HG02610 (cell line): ENCODE measurements at regions not wholly inside any gene's neighbourhood (a gene's known extent, or its start where the extent isn't known, plus 50 kb on each side); places are given as distances from the start of the nearest gene placed in this dataset.

Experiments used
- ATAC-seq: cut with Tn5 transposase; IDR thresholded peaks from one replicate; pipeline ENCODE4 v1.9.1; 2021; ENCODE audit warnings: mild to moderate bottlenecking, moderate library complexity; ENCODE audit not compliant: unreplicated experiment

DNA sequence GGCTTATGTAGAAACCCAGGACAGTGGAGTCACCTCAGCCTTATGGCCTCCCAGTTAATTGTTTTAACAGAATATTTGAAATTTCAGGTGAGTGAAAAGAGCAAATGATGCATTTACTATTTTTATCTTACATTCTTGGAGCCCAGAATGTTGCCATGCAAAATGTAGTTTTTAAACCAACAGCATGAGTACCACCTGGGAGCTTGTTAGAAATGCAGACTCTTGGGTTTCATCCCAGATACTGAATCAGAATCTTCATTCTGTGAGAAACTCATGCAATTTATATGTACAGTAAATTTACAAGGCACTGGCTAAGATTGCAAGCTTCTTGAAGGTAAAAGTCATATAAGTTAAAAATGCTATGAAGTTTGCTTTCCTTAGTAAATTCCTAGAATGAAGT, 654.5 kb upstream of the CDH2 start:
- no peak for ATAC-seq

DNA sequence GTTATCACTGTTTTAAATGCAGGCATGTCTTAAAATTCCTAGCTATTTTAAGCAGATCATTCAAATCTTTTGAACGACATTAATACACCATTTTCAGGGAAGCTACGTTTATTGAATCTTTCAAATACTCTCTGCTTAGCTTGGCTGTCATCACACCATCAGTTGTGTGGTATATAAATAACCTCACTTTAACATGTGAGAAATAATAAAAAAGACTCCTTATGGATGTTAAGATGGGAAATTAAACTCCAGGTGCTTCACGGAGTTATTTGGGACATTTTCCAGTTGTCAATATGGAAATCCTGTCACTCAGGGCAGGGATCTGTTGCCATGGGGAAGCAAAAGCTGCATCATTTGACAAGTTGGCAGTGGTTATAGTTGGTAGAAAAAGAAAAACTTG, 649.2 kb upstream of the CDH2 start:
- no peak for ATAC-seq

DNA sequence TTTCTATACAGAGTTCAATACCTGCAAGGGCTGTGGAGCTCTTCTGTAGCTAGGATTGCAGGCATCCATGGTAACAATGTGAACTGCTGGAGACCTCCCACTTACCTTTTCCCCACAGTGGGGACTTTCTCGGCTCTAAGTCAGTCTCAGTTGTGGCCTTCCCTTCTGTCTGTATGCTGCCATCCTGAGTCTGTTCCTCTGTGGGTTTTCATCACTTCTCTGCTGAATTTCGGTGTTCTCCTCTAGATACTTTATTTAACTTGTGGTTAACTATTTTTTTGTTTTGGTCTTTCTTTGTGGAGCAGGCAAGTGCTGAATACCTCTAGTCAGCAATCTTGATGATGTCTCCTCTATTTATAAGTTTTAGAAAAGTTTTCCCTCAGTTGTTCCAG, 647.2 kb upstream of the CDH2 start:
- ATAC-seq, result no peak

DNA sequence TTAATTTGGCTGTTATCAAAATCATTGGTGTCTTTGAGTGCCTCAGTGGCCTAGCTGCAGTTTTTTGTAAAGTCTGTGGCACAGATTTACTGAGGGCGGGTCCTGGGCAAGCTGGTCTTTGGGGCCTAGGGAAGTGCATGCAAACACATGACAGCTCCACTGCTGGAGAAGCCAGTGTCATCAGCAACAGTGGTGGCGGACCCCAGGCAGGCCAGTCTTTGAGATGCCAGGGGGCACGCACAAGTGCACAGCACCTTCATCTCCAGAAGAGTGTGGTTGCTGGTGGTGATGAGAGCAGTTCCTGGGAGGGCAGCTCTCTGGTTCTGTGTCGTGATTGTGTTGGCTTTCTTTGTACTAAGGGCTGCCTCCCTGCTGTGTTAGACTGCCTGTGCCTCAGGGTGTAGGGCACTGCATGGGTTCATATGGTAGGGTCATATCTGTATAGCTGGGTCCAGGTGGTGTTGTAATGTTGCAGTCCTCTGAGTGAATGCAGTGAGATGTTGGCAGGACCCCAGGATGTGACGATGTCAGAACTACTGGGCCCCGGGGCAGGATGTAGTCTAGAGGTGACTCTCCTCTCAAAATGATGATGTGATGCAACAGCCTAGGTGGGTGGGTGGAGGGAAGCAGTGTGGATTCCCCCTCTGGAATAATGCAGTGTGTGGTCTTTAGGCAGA, 646.7 kb upstream of the CDH2 start:
- no peak for ATAC-seq

DNA sequence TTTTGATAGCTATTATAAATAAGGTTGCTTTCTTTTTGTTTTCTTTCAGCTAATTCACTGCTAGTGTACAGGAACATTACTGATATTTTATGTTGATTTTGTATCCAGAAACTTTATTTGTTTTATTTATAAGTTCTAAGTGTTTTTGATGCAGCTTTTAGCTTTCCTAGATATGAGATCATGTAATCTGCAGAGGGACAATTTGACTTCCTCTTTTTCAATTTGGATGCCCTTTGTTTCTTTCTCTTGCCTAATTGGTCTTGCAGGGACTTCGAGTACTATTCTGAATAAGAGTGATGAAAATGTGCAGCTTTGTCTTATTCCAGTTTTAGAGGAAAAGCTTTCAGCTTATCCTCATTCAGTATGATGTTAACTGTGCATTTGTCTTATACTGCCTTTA, 643.4 kb upstream of the CDH2 start:
- ATAC-seq, result no peak

DNA sequence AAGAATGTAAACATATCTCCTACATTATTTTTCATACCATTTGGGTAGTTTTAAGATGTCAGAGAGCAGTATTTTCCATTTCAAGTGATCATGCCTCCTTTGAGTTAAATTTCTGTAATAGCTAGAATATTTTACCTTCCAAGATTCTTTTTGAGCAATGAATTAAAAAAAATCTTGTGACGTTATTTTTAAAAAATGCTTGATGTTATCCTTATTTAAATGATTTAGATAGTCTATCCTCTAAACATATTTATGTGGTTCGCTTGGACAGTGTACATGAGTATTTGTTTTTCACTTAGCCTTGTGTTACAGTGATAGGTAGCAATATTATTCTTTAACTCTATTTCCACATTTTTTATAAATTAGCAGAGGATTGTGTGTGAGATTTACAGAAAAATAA, 639.2 kb upstream of the CDH2 start:
- ATAC-seq, result no peak

DNA sequence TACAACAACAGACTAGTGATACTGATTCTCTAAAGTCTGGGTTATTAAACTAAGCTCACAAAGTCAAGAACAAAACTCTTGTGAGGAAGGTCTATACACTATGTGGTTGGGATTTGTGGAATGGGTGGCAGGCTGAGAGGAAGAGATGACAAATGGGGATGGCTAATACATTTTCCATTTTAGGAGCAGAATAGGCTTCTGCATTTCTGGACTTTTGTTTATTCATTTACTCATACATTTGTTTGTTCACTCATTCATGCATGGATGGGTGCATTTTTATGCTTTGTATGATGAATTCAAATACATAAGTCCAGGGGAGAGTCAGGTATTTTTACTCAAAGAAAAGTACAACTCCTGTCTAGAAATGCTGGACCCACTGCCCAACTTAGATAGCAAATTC, 637.4 kb upstream of the CDH2 start:
- no peak for ATAC-seq

DNA sequence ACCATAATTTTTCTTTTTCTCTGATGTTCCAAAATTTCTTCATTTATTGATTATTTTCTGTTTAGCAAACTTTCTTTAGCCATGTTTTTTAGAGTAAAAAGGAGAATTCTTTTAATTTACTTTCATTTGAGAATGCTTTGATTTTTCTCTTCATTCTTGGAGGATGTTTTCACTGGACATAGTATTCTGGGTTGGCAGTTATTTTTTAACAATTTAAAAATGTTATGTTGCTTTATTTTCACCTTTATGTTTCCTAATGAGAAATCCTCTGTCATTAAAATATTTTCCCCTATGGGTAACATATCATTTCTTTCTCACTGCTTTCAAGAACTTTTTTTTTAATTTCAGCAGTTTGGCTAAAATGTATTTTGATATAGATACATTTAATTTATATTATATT, 631.4 kb upstream of the CDH2 start:
- ATAC-seq, result no peak

DNA sequence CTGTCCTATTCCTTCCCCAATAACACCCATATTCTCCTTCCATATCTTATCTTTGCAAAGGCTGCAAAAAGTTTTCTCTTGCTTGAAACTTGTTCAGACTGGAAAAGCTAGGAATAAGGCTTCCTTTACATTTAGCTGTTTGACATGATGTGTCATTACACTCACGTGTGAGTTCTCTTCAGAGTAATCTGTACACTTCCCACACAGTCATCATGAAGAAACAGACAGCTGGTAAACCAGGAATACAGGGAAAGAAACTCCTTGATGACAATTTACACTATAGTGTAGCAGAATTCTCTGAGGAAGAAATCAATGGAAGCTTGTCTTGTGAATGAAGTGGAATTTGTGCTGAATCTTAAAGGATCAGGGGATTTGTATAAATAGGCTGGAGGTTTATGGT, 628.6 kb upstream of the CDH2 start:
- ATAC-seq, result no peak

DNA sequence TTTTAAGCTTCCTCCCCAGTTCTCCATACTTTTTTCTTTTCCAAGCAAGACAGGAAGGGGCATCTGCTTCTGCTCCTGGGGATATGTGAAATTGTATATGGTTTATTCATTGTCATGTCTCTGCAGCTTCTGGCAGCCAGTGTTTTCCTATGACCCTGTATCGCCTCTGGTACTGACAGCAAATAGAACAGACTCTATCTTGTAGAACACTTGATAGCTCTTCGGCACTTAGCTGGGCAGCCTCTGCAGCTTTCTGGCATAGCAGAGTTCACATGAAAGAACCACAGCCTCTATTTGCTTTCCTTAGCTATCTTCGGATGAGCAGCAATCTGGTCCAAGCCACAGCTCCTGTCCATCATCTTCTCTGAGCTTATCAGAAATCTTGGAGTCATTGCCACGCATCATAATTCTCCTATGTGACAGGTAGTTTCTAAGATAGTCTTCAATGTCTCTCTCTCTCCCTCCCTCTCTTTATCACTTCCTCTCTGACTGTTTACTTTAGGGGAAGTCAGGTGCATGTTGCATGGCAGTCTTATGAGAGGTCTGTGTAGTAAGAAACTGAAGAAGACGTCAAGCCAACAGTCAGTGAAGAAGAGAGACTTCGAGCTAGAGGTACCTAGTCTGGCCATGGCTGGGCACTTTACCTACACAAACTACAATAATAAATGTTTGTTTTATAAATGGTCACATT, 627.7 kb upstream of the CDH2 start:
- ATAC-seq, result no peak

DNA sequence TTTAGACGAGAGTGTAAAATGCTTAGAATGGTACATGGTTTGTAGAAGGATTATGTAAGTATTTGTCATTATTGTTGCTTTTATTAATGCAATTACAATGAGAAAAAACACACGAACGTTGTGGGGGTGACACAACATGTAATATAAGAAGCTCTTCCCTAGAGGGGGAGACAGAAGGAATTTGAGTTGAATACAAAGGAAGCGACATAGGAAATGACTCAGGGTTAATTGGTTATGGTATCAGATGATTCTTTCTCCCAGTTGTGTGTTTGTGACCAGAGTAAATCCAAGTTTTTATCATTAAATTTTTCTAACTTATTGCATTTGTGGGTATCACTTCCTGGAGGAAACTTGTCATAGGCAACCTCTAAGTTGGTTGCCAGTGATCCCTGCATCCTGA, 625.6 kb upstream of the CDH2 start:
- ATAC-seq, result no peak

DNA sequence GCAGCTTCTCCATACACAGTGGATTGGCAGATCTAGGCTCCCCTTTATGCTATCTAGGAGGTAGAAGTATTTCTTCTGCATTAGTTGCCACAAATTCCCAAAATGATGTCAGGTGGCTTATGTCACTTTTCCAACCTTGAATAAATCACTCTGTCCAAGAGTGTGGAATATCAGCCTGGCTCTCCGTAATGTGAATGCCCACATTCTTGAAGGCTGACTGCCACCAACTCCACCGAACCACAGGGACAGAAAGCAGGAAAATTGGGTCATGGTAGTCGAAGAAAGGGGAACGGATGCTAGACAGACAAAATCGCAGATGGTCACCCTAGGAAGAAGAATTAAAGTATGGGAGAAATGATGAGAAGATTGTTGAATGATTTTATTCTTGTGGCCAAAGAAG, 624.9 kb upstream of the CDH2 start:
- no peak for ATAC-seq

DNA sequence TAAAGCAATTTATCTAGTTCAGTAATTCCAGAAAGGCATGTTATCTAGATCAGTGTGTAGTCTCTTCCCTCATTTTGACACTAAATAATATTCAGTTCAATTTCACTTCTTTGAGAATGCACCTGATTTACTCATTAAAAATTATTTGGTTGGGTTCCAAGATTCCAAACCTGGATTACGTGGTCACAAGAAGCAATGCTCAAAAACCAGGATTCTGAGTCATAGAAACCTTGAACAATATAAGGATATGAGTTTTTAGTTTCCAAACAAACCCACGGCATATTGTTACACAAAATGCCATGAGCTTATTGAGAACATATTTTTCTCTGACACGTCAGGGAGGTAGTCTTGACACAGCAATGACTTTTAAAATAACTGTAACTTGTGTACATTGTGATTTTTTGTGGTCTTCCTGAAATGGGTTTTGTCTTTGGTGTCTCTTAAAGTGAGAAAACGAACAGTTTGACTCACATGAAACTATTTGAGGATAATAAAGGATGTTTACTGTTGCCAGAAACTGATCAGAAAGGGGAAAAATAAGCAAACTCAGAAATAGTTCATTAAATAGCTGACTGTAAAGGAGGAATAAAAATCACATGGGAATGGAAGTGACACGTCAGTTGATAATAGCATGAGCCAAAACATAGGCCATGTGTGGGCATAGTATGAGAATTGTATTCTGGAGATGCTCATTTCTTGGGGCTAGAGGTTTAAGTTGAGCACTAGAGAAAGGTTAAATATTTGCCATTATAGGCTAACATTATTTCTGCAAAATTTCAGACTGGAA, 617.7 kb upstream of the CDH2 start:
- ATAC-seq, result no peak

DNA sequence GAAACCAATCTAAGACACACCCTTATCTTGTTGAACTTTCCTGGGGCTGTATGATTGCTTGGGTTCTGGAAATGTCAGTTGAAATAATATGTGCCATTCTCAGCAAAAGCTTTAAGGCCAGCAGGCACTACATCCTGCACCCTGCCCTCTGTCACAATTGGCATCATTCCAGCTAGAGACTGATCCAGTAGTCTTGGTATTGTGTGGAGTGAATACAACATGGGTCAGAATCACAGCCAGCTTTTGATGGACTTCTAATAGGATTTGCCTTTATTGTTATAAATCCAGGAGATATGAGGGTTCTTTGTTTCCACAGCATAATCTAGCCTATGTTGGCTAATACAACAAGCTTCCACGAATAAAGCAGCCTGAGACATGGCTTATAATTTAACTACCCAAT, 617.0 kb upstream of the CDH2 start:
- ATAC-seq, result no peak

DNA sequence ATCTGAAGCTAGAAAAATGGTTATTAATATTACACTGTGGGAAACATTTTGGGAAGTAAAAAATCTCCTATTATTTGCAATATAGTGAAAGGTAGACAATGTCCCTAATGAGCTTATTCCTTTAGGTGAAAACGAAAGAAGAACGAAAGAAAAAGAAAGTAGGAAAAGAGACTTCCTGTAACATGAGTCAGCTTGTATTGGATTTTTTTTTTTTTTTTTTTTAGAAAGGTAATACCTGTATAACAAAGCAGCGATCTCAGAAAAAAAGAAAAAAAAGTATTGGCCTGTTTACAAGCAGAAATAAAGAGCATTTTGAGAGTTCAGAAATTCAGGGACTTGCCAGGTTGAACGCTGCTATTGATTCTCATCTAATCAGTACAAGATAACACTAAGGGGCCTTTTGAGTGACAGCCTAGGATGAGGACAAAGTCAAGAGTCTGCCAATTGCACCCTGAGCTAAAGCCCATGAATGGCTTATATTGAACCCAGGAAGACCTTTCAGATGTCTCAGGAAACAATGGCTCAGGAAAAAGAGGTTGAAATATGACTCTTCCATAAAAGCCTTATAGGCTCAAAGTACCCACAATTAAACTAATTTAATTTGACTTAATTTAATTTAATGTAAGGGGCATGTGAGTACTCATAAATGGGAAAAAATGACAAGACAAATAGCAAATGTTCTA, 615.6 kb upstream of the CDH2 start:
- no peak for ATAC-seq

DNA sequence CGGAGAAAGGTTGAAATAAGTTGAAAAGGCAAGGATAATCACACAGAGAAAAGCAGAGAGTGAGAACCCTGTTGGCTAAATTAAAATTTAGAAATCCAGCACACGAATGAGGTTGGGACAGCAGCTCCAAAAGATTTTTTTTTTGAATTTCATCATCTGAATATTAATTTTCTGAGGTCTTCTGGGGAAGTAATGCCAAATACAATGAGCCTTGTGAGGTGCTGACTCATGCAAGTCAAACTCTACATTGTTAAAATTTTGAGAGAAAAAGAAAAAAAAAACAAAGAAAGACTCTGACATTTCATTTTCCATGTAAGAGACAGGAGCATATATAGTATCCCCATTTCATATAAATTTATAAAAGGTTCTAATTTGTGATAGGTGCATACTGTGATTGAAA, 614.2 kb upstream of the CDH2 start:
- no peak for ATAC-seq

DNA sequence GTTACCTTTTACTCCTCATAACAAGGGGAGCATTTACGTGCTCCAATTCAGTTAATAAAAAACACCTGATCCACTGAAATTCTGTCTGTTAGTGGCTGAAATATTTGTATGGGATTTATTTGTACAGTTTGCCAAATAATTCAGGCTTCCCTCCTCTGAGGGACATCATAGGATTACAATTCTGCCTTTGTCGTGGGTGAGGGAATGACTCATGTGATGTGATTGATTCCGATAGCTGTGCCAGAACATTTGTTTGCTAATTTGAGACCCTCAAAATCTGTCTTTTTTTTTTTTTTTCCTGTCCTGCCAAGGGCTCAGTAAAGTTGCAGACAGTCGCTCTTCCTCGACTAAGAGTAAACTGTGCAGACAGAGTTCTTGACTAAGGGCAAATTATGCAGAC, 612.6 kb upstream of the CDH2 start:
- no peak for ATAC-seq

DNA sequence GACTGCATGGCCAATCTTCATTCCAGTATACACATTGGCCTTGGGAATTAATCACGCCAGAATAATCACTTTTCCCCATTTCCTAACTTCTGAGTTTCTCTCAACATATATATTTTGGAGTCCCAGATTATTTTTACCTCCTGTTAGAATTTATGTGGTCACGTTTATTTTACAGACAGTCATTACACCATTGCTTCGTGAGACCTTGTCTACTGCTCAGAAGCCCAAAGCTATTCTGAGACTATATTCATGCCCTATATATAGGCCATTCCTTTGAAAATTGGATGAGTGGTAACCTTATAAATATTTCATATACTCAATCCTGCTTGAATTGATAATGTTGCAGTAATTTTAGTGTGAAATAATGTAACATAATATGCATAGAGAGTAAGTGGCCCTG, 610.0 kb upstream of the CDH2 start:
- no peak for ATAC-seq

DNA sequence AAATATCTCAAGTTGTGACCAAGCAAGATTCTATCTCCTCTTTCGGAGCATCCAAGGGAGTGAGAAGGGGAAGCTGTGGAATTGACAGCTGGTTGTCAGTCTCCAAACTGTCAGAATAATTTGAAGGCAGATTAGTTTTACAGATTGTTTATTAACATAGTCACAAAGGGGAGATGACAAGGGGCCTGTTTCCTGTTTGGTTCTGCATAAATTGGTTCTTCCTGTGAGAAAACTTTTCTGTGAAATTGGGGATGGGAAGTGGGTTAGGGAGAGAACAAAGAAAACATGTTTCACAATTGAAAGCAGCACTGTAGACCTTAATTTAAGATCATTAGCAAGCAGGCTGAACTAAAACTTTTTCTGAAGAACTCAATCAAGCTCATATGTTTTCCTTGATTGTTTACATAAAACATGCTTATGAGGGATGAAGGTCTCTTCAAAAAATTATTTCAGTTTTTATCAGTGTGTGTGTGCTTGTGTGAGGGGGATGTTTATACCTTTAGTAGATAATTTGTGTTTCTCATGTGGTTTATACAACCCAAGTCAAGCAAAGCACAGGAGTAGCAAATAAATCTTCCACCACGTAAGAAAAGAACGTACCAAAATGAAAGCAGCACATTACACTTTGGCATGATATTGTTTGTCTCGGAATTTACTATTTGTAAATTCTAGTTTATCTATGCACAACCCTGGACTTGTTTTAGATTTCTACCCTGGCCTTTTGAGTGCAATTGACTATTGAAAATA, 604.9 kb upstream of the CDH2 start:
- ATAC-seq, result no peak

DNA sequence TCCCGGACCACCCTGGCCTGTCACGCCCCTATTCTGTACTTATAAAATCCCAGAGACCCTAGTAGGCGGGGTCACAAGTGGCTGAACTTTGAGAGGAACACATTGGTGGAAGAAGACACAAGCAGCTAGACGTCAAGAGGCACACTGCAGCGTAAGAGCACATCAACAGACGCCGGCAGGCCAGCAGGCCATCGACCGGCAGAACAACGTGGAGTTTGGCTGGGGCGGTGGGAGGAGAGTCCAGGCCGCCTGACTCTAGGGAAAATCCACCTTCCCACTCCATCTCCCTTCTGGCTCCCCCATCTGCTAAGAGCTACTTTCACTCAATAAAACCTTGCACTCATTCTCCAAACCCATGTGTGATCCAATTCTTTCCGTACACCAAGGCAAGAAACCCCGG, 601.8 kb upstream of the CDH2 start:
- no peak for ATAC-seq

DNA sequence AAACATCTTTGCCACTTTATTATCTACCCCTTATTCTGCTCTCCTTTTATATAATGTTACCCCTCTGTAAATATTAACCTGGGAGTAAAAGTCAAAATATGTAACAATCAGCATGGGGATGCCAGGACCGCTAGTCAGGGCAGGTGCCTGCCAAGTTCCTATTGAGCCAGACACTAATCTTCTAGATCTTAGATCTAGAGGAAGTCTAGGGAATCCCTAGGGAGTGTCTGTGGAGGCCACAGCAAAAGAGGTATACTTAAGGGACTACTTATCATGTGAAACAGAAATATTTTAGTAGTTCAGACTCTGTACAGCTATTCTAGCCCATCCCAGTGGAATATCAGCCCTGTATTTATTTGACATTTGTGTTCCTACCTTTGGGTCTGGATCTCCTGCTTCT, 600.8 kb upstream of the CDH2 start:
- ATAC-seq, result no peak
